Body of pancreas (tissue), 4 donors: ENCODE measurements at regions not wholly inside any gene's neighbourhood (a gene's known extent, or its start where the extent isn't known, plus 50 kb on each side); places are given as distances from the start of the nearest gene placed in this dataset.

Experiments
- POLR2A ChIP-seq, 3 donors: fragments of 450-650 bp; IDR thresholded peaks; one replicate each; pipeline ENCODE4 v1.6.1; 2016; ENCODE audit warnings: antibody characterized with exemption in 3 of 3, mild to moderate bottlenecking in 2 of 3
- TF ChIP-seq, protein P1 (sequence below), 7 experiments: fragments of 450-650 bp in 4 of 7; fragments of 200-600 bp in 3 of 7; sonication (generic) in 3 of 7; IDR thresholded peaks; one replicate each; pipeline ENCODE4 v1.5.1; 2016 to 2019; ENCODE audit warnings: antibody characterized with exemption in 7 of 7

DNA sequence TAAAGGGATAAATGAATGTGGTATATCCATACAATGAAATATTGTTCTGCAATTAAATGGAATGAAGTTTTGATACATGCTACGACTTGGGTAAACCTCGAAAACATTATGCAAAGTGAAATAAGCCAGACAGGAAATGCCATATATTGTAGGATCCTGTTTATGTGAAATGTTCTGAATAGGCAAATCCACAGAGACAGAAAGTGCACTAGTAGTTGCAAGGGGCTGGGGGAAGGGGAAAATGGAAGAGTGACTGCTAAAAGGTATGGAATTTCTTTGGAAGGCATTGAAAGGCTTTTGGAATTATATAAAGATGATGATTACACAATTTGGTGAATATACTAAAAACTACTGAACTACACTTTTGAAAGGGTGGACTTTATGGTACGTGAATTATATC is 97.0 kb downstream of the FOXD1 start:
- TF ChIP-seq, protein P1, sequence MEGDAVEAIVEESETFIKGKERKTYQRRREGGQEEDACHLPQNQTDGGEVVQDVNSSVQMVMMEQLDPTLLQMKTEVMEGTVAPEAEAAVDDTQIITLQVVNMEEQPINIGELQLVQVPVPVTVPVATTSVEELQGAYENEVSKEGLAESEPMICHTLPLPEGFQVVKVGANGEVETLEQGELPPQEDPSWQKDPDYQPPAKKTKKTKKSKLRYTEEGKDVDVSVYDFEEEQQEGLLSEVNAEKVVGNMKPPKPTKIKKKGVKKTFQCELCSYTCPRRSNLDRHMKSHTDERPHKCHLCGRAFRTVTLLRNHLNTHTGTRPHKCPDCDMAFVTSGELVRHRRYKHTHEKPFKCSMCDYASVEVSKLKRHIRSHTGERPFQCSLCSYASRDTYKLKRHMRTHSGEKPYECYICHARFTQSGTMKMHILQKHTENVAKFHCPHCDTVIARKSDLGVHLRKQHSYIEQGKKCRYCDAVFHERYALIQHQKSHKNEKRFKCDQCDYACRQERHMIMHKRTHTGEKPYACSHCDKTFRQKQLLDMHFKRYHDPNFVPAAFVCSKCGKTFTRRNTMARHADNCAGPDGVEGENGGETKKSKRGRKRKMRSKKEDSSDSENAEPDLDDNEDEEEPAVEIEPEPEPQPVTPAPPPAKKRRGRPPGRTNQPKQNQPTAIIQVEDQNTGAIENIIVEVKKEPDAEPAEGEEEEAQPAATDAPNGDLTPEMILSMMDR (IDR thresholded peaks at IDR 0.05): no peak
- no peak for TF ChIP-seq POLR2A (IDR thresholded peaks at IDR 0.05)
